HG03135 (cell line): ENCODE measurements at regions not wholly inside any gene's neighbourhood (a gene's known extent, or its start where the extent isn't known, plus 50 kb on each side); places are given as distances from the start of the nearest gene placed in this dataset.

Experiments used
- ATAC-seq: cut with Tn5 transposase; IDR thresholded peaks from one replicate; pipeline ENCODE4 v1.9.1; 2021; ENCODE audit warnings: mild to moderate bottlenecking, moderate library complexity; ENCODE audit not compliant: unreplicated experiment

- no peak for ATAC-seq
Observed at GRCh38 chr11:59263225-59263894, 50.6 kb upstream of the MPEG1 start.
